Adrenal gland (tissue), 9 donors: ENCODE measurements at regions not wholly inside any gene's neighbourhood (a gene's known extent, or its start where the extent isn't known, plus 50 kb on each side); places are given as distances from the start of the nearest gene placed in this dataset.

Experiments
- DNase-seq, 7 donors: peaks; one replicate each; pipeline ENCODE4 v3.0.0-alpha.2; 2019 to 2020
- H3K27ac ChIP-seq, 5 donors: fragments of 200-600 bp; sonication (generic) in 4 of 5; 1 replicate in 3 of 5; 2 replicates in 2 of 5; pipeline versions ENCODE4 v1.5.1 to v1.8.0; 2016 to 2020; ENCODE audit warnings: mild to moderate bottlenecking in 1 of 5
- H3K27me3 ChIP-seq: fragments of 200-600 bp; 2 replicates; pipeline ENCODE4 v1.8.0; 2021
- H3K36me3 ChIP-seq, 2 donors: fragments of 200-600 bp; replicated peaks in 1 of 2; 1 replicate in 1 of 2; 2 replicates in 1 of 2; pipeline versions ENCODE4 v1.5.1 to v1.8.0; 2018 to 2022
- H3K4me1 ChIP-seq, 2 donors: fragments of 200-600 bp; replicated peaks in 1 of 2; 1 replicate in 1 of 2; 2 replicates in 1 of 2; pipeline versions ENCODE4 v1.5.1 to v1.8.0; 2018 to 2021
- H3K4me3 ChIP-seq, 4 donors: fragments of 200-600 bp; sonication (generic) in 3 of 4; one replicate each; pipeline ENCODE4 v1.5.1; 2016 to 2018
- H3K9me3 ChIP-seq, 3 donors: fragments of 200-600 bp; sonication (generic) in 1 of 3; replicated peaks in 1 of 3; 1 replicate in 2 of 3; 2 replicates in 1 of 3; pipeline versions ENCODE4 v1.5.1 to v1.8.0; 2016 to 2021
- CTCF ChIP-seq, 6 experiments: fragments of 450-650 bp in 4 of 6; fragments of 200-600 bp in 2 of 6; sonication (generic) in 1 of 6; IDR thresholded peaks; 1 replicate in 5 of 6; 2 replicates in 1 of 6; pipeline versions ENCODE4 v1.5.1 to v1.8.0; 2016 to 2021; ENCODE audit warnings: antibody characterized with exemption in 6 of 6, mild to moderate bottlenecking in 2 of 6, moderate library complexity in 1 of 6
- POLR2A ChIP-seq, 2 donors: fragments of 450-650 bp; IDR thresholded peaks; one replicate each; pipeline ENCODE4 v1.6.1; 2017; ENCODE audit warnings: antibody characterized with exemption in 2 of 2, mild to moderate bottlenecking in 2 of 2, moderate library complexity in 1 of 2
- WGBS, 4 donors: extraction: QIAGEN DNeasy Blood & Tissue Kit in 2 of 4; methylation state at CpG; one replicate each; pipeline versions ENCODE4 v1.1.5 to v1.1.7; 2013 to 2017; 5-methylcytosine and 5-hydroxymethylcytosine counted together
- intact Hi-C, 2 donors: fragments of 100-400 bp; cut with DNase I; formaldehyde crosslinking; loops; one replicate each; pipeline versions ENCODE4 v1.14.1 to v1.15.0; 2022 to 2023
- donor health status: healthy with polysubstance abuse.
- donor health status: Bipolar disorder and iron deficiency.
- donor health status: DM: yes; HTN: yes; CAD: no.
- donor health status: DM: no; HTN: no; CAD: no.
- donor health status: DM: no; HTN: no; CAD: no.

DNA sequence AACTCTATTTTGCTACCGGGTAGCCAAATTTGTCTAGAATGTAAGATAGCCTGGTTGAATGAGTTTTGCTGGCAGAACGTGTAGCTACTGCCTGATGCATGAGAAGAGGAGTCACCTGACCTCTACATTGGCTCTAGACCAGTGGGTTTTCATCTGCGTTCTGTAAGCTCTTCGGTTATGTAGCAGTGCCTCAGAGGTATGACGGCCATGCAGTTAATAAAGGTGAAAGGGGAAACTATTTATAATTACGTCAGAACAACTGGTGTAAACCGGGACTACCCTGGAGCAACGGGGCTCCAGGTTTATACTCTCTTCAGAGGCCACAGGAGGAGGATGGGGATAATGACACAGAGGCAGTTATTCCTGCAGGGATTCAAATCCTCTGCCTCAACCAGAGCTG is 173.4 kb upstream of the KITLG start:
- no peaks in the 10 kb centered on the region for H3K4me1 ChIP-seq
- intact Hi-C loops, result no loop called here
- H3K4me3 ChIP-seq, result no peak overlapping the region
- H3K27me3 ChIP-seq, result no peaks in the 10 kb centered on the region
- no peak for DNase-seq
- WGBS, 4 donors, result 87 to 92% (median 91%) methylated on average over 8 of the region's 8 CpGs
- TF ChIP-seq CTCF (IDR thresholded peaks at IDR 0.05) (no peak), POLR2A (IDR thresholded peaks at IDR 0.05) (no peak)
- H3K36me3 ChIP-seq, result no peaks in the 10 kb centered on the region
- H3K9me3 ChIP-seq, result no peaks in the 10 kb centered on the region
- no peak overlapping the region for H3K27ac ChIP-seq

DNA sequence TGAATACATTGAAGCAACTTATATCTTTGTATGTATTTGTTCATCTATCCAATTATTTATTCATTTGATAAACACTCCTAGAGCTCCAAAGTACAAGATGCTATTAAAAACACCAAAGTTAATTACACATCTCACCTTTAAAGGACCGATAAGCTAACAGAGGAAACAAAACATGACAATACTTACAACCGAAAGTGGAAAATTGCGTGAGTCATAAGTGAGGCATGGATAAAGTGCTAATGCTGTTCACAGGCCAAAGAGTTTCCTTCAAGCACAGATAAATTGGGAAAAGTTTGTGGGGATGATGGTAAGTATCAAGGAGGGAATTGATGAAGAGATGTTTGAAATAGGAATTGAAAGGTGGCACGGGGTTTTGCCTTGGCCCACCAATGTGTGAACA is 172.8 kb upstream of the KITLG start:
- no peaks in the 10 kb centered on the region for H3K9me3 ChIP-seq
- H3K27ac ChIP-seq, result no peak overlapping the region
- H3K27me3 ChIP-seq, result no peaks in the 10 kb centered on the region
- H3K4me3 ChIP-seq, result no peak overlapping the region
- intact Hi-C loops, result no loop called here
- 92 to 94% (median 92%) methylated on average over 4 of the region's 4 CpGs for WGBS, 4 donors
- no peak for TF ChIP-seq CTCF (IDR thresholded peaks at IDR 0.05)
- TF ChIP-seq POLR2A (IDR thresholded peaks at IDR 0.05), result no peak
- H3K36me3 ChIP-seq, result no peaks in the 10 kb centered on the region
- no peak for DNase-seq
- peaks cover under 1 to 3% of the 10 kb centered on the region in 2 donors for H3K4me1 ChIP-seq

GRCh38 chr12:88752183-88752582 is 171.9 kb upstream of the KITLG start:
- H3K27ac ChIP-seq, result no peak overlapping the region
- DNase-seq, result no peak
- no peaks in the 10 kb centered on the region for H3K9me3 ChIP-seq
- H3K27me3 ChIP-seq, result no peaks in the 10 kb centered on the region
- WGBS, 4 donors, result 78 to 93% (median 88%) methylated on average over 3 of the region's 3 CpGs
- TF ChIP-seq POLR2A (IDR thresholded peaks at IDR 0.05) (no peak), CTCF (IDR thresholded peaks at IDR 0.05) (no peak)
- intact Hi-C loops, result no loop called here
- H3K4me1 ChIP-seq, result peaks cover 8 to 10% of the 10 kb centered on the region in 2 donors
- H3K36me3 ChIP-seq, result no peaks in the 10 kb centered on the region
- no peak overlapping the region for H3K4me3 ChIP-seq

GRCh38 chr12:88750867-88751543 is 170.7 kb upstream of the KITLG start:
- Histone ChIP-seq H3K9me3 (no peaks in the 10 kb centered on the region), H3K27me3 (no peaks in the 10 kb centered on the region), H3K36me3 (no peaks in the 10 kb centered on the region), H3K27ac (no peak overlapping the region), H3K4me1 (peaks cover 19 to 22% of the 10 kb centered on the region in 2 donors), H3K4me3 (no peak overlapping the region)
- DNase-seq, result no peak
- 88 to 100% (median 98%) methylated on average over 1 of the region's 1 CpG for WGBS, 4 donors
- no peak for TF ChIP-seq POLR2A (IDR thresholded peaks at IDR 0.05)
- no peak for TF ChIP-seq CTCF (IDR thresholded peaks at IDR 0.05)
- intact Hi-C loops, result no loop called here
